NCI-H526 (cell line): ENCODE measurements at regions not wholly inside any gene's neighbourhood (a gene's known extent, or its start where the extent isn't known, plus 50 kb on each side); places are given as distances from the start of the nearest gene placed in this dataset.
A peak's percentile ranks its signal among the peaks of the same experiment; 100 is the strongest.
"Not testable (repeated sequence)": the region's sequence is repeated elsewhere in the genome, so short reads cannot be mapped to it uniquely, and the experiment has no call there.

Source experiments
- DNase-seq, 2 experiments: peaks; one replicate each; lab custom pipeline; 2025; lab: John Stamatoyannopoulos, UW

GRCh38 chr12:13562915-13563742 is 366.6 kb downstream of the EMP1 start:
- DNase-seq, result no peak

GRCh38 chr12:13561923-13562322 is 365.4 kb downstream of the EMP1 start:
- no peak for DNase-seq

DNA sequence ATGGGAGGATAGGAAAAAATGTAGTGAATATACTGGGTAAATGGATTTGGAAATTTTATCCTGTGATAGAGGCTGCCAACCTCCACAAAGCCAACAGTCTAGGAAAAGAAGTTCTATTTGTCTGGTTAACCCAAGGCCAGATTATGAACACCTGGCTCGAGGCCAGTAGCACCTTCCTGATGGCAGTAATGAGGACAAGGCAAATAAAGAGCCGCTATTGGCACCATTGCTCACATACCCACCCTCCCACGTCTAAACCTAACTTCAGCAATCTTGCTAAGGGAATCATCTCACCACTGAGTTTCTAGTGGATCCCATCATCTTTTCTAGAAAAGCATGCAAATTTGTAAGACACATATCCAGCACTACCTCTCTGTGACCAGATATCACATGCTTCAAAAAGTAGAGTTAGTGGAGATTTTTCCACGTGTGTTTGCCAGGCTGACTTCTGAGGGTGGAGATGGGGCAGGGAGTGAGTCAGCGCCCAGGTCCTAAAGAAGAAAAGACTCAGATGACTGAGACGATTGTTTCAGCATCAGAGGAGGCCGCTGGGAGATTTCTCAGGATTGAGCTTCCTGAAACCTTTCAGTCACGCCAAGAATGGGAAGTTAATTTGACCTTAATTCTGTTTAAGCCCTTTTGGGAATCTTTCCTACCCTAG is 362.9 kb downstream of the EMP1 start:
- DNase-seq, result no peak

DNA sequence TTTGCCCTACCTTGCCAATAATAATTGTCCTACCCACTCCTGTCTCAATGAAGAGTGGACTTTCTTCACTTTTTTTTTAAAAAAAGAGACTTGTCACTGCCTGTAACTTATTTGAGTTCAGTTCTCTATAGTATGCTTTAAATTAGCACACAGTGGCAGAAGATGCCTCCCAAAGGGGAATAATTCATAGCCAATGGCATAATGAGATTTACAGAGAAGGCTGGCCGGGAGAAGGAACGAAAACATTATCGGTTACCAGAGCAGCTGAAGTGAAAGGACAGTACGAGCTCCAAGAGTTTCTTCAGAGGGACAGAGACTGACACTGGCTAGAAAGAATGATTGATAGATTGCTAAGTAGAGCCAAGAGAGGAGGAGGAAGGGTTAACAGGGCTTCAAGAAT is 356.3 kb downstream of the EMP1 start:
- DNase-seq, result no peak

- DNase-seq, result no peak
Observed at GRCh38 chr12:13547283-13547682, 350.8 kb downstream of the EMP1 start.

- no peak for DNase-seq
Observed at GRCh38 chr12:13546231-13546630, 349.7 kb downstream of the EMP1 start.

GRCh38 chr12:13539051-13539450 is 342.5 kb downstream of the EMP1 start:
- DNase-seq, result no peak

DNA sequence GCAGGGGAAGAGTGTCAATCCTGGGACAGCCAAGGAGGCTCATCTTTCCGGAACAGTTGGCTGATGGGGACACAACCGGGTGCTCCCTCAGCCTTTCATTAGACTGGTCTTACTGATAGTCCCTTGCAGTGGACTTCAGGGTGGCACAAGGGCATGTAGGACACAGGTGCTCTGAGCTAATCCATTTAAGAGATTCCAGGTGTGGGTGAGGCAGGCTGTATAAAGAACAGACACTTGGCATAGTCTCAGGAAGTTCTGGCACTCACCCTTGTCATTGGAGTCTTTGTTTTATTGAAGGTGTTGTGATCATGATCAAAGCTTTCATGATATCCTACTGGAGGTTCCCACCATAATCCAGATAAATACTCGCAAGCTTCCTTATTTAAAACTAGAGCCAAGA is 341.6 kb downstream of the EMP1 start:
- no peak for DNase-seq

- DNase-seq, result no peak
Observed at GRCh38 chr12:13537623-13538022, 341.1 kb downstream of the EMP1 start.

- DNase-seq, result no peak
Observed at GRCh38 chr12:13536219-13536910, 339.8 kb downstream of the EMP1 start.

DNA sequence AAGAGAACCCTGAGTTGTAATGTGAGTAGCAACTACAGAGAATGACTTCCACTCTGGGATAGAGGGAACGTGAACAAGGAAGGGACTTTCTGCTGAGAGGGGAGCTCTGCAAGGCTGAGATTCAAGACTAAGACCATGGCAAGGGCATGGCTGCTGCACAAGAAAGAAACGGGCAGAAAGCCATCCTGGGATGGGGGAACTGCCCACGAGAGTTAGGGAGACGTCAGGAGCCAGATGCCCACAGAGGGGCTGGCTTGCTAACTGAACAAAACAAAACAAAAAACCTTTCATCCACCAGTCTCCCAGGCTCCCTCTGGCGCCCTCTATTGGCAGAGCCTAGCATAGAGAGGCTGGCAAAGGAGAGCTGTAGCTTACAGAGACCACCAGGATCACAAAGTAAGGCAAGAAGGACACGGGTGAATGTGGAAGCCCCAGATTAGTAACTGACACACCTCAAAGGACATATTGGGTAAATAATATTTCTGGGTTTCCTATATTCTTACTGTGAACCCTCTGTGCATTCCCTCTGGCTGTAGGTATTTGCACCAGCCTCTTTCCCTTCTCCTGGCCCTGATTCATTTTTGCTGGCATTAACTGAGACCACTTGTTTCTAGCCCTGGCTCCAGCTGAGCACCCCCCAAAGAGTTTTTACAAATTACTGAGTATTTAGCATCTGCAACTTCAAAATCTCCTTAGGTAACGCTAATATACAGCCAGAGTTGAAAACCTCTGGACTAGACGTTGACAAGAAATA is 338.3 kb downstream of the EMP1 start:
- peak; percentile 25 to 85 for DNase-seq

DNA sequence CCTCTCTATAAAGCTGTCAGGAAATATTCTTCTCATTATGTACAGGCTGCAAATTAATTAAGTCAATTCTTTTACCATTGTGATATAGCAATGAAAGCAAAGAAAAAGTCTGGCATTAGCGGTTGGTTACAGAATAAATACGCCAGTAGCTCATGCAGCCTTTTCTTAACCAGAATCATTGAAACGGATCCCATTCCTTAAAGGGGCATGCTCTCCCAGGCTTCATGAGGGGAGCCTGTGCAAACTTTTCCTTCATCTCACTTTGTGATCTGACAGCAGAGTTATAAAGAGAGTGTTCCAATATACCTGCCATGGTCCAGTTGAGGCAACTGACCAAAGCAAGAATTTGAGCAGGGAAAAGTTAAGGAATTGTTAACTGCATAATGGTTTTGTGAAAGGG is 337.7 kb downstream of the EMP1 start:
- DNase-seq, result no peak

GRCh38 chr12:13530966-13531365 is 334.4 kb downstream of the EMP1 start:
- DNase-seq, result no peak

DNA sequence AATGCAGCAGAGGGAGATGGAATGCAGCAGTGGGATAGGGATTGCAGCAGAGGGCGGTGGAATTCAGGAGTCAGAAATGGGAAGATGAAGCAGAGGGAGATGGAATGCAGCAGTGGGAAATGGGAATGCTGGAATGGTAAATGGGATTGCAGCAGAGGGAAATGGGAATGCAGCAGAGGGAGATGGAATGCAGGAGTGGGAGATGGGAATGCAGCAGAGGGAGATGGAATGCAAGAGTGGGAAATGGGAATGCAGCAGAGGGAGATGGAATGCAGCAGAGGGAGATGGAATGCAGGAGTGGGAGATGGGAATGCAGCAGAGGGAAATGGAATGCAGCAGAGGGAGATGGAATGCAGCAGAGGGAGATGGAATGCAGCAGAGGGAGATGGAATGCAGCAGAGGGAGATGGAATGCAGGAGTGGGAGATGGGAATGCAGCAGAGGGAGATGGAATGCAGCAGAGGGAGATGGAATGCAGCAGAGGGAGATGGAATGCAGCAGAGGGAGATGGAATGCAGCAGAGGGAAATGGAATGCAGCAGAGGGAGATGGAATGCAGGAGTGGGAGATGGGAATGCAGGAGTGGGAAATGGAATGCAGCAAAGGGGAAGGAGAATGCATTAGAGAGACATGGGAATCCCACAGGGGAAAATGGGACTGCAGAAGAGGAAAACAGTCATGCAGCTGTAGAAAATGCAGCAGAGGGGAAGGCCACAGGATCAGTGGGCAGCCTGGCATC is 329.8 kb downstream of the EMP1 start:
- not testable (repeated sequence) for DNase-seq

- no peak for DNase-seq
Observed at GRCh38 chr12:13523536-13524307, 327.2 kb downstream of the EMP1 start.

DNA sequence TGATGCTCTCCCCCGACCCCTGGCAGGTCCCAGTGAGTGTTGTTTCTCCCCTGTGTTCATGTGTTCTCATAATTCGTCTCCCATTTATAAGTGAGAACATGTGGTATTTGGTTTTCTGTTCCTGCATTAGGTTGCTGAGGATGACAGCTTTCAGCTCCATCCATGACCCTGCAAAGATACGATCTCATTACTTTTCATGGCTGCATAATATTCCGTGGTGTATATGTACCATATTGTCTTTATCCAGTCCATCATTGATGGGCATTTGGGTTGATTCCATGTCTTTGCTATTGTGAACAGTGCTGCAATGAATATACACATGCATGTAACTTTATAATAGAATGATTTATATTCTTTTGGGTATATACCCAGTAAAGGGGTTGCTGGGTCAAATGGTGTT is 321.5 kb downstream of the EMP1 start:
- DNase-seq, result not testable (repeated sequence)

GRCh38 chr12:13509740-13510139 is 313.2 kb downstream of the EMP1 start:
- no peak for DNase-seq

GRCh38 chr12:13505636-13506035 is 309.1 kb downstream of the EMP1 start:
- no peak for DNase-seq

DNA sequence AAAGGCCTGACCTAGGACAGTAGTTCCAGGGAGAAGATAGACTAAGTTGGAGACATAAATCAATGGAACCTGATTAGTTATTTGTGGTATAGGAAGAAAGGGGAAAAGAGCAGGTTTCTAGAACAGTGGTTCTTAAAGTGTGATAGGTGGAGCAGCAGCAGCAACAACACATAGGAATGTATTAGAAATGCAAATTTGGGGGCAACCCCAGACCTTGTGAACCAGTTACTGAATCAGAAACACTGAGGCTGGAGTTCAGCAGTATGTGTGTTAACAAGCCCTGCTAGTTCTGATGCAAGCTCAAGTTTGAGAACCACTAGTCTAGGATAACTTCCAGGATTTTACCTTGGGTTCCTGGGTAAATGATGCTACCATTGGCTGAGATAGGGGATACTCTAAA is 308.7 kb downstream of the EMP1 start:
- DNase-seq, result no peak

- no peak for DNase-seq
Observed at GRCh38 chr12:13504736-13505135, 308.2 kb downstream of the EMP1 start.

DNA sequence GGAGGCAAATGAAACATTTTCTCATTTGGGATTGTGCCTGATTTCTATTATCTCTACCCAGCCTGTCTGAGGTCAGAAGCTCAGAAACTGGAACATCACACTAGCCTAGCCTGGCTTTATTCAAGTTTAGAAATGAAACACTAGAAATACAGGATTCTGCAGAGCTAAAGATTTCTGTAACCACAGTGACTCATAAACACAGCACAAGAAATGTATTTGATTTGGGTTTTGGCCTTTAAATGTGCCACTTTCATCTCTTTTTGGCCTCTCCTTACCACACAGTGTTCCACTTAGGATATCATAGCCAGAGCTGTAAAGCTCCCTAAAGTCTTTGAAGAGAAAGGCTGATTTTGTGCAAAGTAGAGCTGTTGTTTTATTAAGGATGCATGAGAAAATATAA is 307.5 kb downstream of the EMP1 start:
- no peak for DNase-seq
